SK-N-SH (cell line): ENCODE measurements at regions not wholly inside any gene's neighbourhood (a gene's known extent, or its start where the extent isn't known, plus 50 kb on each side); places are given as distances from the start of the nearest gene placed in this dataset.

Source experiments
- CTCF ChIA-PET: fragments of 300-600, 350-600 bp; formaldehyde crosslinking; extraction: SDS; loops from one replicate; lab custom pipeline; 2021; lab: Yijun Ruan, JAX
- POLR2A ChIA-PET: fragments of 350-600 bp; sonication (Branson Sonifier 250); formaldehyde crosslinking; extraction: SDS; loops from one replicate; lab custom pipeline; 2020; ENCODE audit warnings: antibody characterized with exemption, inconsistent platforms; lab: Yijun Ruan, JAX
- DNase-seq: peaks from one replicate; pipeline ENCODE4 v3.0.0; 2012
- H2AFZ ChIP-seq: fragments of 200-600 bp; sonication (generic); 2 replicates; pipeline ENCODE4 v1.8.1; 2016; ENCODE audit warnings: antibody characterized with exemption, mild to moderate bottlenecking, low read depth
- H3F3A ChIP-seq: fragments of 200-600 bp; sonication (generic); replicated peaks from 2 replicates; pipeline ENCODE3; 2016; ENCODE audit warnings: antibody characterized with exemption, mild to moderate bottlenecking; ENCODE audit not compliant: insufficient read depth
- H3K27ac ChIP-seq, 2 experiments: fragments of 200-500 bp in 1 of 2; fragments of 200-600 bp in 1 of 2; sonication (Bioruptor generic) in 1 of 2; sonication (generic), shearing (Covaris generic) in 1 of 2; 2 replicates each; pipeline versions ENCODE4 v1.5.1 to v1.6.1; 2014 to 2016; ENCODE audit warnings: low read depth in 2 of 2, inconsistent platforms in 1 of 2, low read length in 1 of 2, mild to moderate bottlenecking in 1 of 2, mixed read lengths in 1 of 2
- H3K27me3 ChIP-seq: fragments of 200-600 bp; sonication (generic), shearing (Covaris generic); 2 replicates; pipeline ENCODE4 v1.6.1; 2016; ENCODE audit warnings: mixed run types; ENCODE audit not compliant: insufficient read depth
- H3K36me3 ChIP-seq, 2 experiments: fragments of 200-500 bp in 1 of 2; fragments of 200-600 bp in 1 of 2; sonication (Bioruptor generic) in 1 of 2; sonication (generic) in 1 of 2; replicated peaks in 1 of 2; 2 replicates each; pipeline versions ENCODE3 to v1.5.1; 2014 to 2016; ENCODE audit warnings: low read length in 1 of 2, mild to moderate bottlenecking in 1 of 2; ENCODE audit not compliant: insufficient read depth in 2 of 2, control insufficient read depth in 1 of 2
- H3K4me1 ChIP-seq, 2 experiments: fragments of 200-500 bp in 1 of 2; fragments of 200-600 bp in 1 of 2; sonication (Bioruptor generic) in 1 of 2; sonication (generic), shearing (Covaris generic) in 1 of 2; 2 replicates each; pipeline versions ENCODE4 v1.5.1 to v1.6.1; 2014 to 2016; ENCODE audit warnings: low read depth in 1 of 2, low read length in 1 of 2, mixed run types in 1 of 2; ENCODE audit not compliant: insufficient read depth in 2 of 2, control insufficient read depth in 1 of 2
- H3K4me2 ChIP-seq: fragments of 200-600 bp; sonication (generic), shearing (Covaris generic); 2 replicates; pipeline ENCODE4 v1.6.1; 2017; ENCODE audit warnings: mixed run types
- H3K4me3 ChIP-seq, 2 experiments: fragments of 200-500 bp in 1 of 2; fragments of 200-600 bp in 1 of 2; sonication (Bioruptor generic) in 1 of 2; sonication (generic), shearing (Covaris generic) in 1 of 2; 2 replicates each; pipeline versions ENCODE4 v1.5.1 to v1.8.1; 2014 to 2016; ENCODE audit warnings: low read depth in 2 of 2, inconsistent platforms in 1 of 2, low read length in 1 of 2, mild to moderate bottlenecking in 1 of 2, mixed read lengths in 1 of 2, moderate library complexity in 1 of 2
- H3K79me2 ChIP-seq: fragments of 200-600 bp; sonication (generic); 2 replicates; pipeline ENCODE4 v1.8.1; 2017; ENCODE audit warnings: mild to moderate bottlenecking; ENCODE audit not compliant: insufficient read depth
- H3K9ac ChIP-seq: fragments of 200-600 bp; sonication (generic); 2 replicates; pipeline ENCODE4 v1.6.1; 2017; ENCODE audit warnings: mixed run types
- H3K9me2 ChIP-seq: fragments of 200-600 bp; sonication (generic); 2 replicates; pipeline ENCODE4 v1.6.1; 2017; ENCODE audit warnings: mixed run types
- H3K9me3 ChIP-seq: fragments of 200-600 bp; sonication (generic); 2 replicates; pipeline ENCODE4 v1.6.1; 2017; ENCODE audit warnings: mixed run types, mild to moderate bottlenecking, moderate library complexity
- H4K20me1 ChIP-seq: fragments of 200-600 bp; sonication (generic); 2 replicates; pipeline ENCODE4 v1.6.1; 2017; ENCODE audit warnings: mild to moderate bottlenecking, mixed run types; ENCODE audit not compliant: insufficient read depth
- CHD2 ChIP-seq: fragments of 150-350 bp; IDR thresholded peaks from 2 replicates; pipeline ENCODE4 v1.6.1; 2018; ENCODE audit warnings: low read length; ENCODE audit not compliant: partially characterized antibody
- FOSL2 ChIP-seq: IDR thresholded peaks from 2 replicates; pipeline ENCODE4 v1.4.0; 2012; ENCODE audit warnings: low read depth, mild to moderate bottlenecking, moderate library complexity, borderline replicate concordance
- FOXJ3 ChIP-seq: sonication (generic); formaldehyde crosslinking; IDR thresholded peaks from 2 replicates; pipeline ENCODE4 v1.5.1; 2020; ENCODE audit warnings: mild to moderate bottlenecking, missing genetic modification reagents
- GABPA ChIP-seq: IDR thresholded peaks from 2 replicates; pipeline ENCODE4 v1.4.0; 2012; ENCODE audit warnings: low read depth, mild to moderate bottlenecking
- GATA2 ChIP-seq: sonication (generic); formaldehyde crosslinking; IDR thresholded peaks from 2 replicates; pipeline ENCODE4 v1.5.0; 2020; ENCODE audit warnings: mild to moderate bottlenecking, missing genetic modification reagents
- JUND ChIP-seq: IDR thresholded peaks from 2 replicates; pipeline ENCODE4 v1.4.0; 2012
- MXI1 ChIP-seq: IDR thresholded peaks from 2 replicates; pipeline ENCODE4 v1.6.1; 2012; ENCODE audit warnings: mild to moderate bottlenecking, low read depth, low read length, improper control_type of control experiment
- NFIC ChIP-seq: IDR thresholded peaks from 2 replicates; pipeline ENCODE4 v1.4.0; 2012; ENCODE audit warnings: borderline replicate concordance
- NRF1 ChIP-seq: IDR thresholded peaks from 2 replicates; pipeline ENCODE4 v1.6.1; 2012; ENCODE audit warnings: low read depth, mild to moderate bottlenecking, low read length
- PBX3 ChIP-seq: IDR thresholded peaks from 2 replicates; pipeline ENCODE4; 2012
- REST ChIP-seq: IDR thresholded peaks from 2 replicates; pipeline ENCODE4 v1.6.1; 2012; ENCODE audit warnings: mild to moderate bottlenecking, low read depth, low read length, moderate library complexity
- SIN3A ChIP-seq: IDR thresholded peaks from 2 replicates; pipeline ENCODE4 v1.6.1; 2012; ENCODE audit warnings: low read depth, mild to moderate bottlenecking, low read length, moderate library complexity, borderline replicate concordance
- SMC3 ChIP-seq: IDR thresholded peaks from 2 replicates; pipeline ENCODE4 v1.6.1; 2012; ENCODE audit warnings: low read depth, low read length, improper control_type of control experiment
- TCF12 ChIP-seq: IDR thresholded peaks from 2 replicates; pipeline ENCODE4 v1.4.0; 2012
- ZBTB33 ChIP-seq: IDR thresholded peaks from 2 replicates; pipeline ENCODE4 v1.4.0; 2012; ENCODE audit warnings: low read depth, borderline replicate concordance
- WGBS: methylation state at CpG from one replicate; pipeline ENCODE4 v1.1.6; 2017; ENCODE audit warnings: low lambda C conversion rate; 5-methylcytosine and 5-hydroxymethylcytosine counted together
- TF ChIP-seq, protein P1 (sequence below): IDR thresholded peaks from 2 replicates; pipeline ENCODE4 v1.4.0; 2012; ENCODE audit warnings: low read depth, borderline replicate concordance

GRCh38 chr18:30689216-30689615 is 353.3 kb downstream of the DSC3 start:
- H3K4me1 ChIP-seq, result no peaks in the 10 kb centered on the region
- ChIA-PET POLR2A (no interaction called here), CTCF (no interaction called here)
- H3F3A ChIP-seq, result no peaks in the 10 kb centered on the region
- no peak overlapping the region for H3K4me2 ChIP-seq
- H3K79me2 ChIP-seq, result no peaks in the 10 kb centered on the region
- 8% methylated on average over 2 of the region's 2 CpGs for WGBS
- no peaks in the 10 kb centered on the region for H3K27me3 ChIP-seq
- TF ChIP-seq SMC3, result no peak
- TF ChIP-seq SIN3A, result no peak
- TF ChIP-seq GABPA, result no peak
- TF ChIP-seq, all 33 proteins: peak for 0
- Histone ChIP-seq H3K9ac (no peak overlapping the region), H2AFZ (no peak overlapping the region), H3K4me3 (no peak overlapping the region), H3K9me2 (no peaks in the 10 kb centered on the region), H4K20me1 (no peaks in the 10 kb centered on the region), H3K9me3 (no peaks in the 10 kb centered on the region), H3K27ac (no peak overlapping the region), H3K36me3 (no peaks in the 10 kb centered on the region)
- DNase-seq, result no peak

DNA sequence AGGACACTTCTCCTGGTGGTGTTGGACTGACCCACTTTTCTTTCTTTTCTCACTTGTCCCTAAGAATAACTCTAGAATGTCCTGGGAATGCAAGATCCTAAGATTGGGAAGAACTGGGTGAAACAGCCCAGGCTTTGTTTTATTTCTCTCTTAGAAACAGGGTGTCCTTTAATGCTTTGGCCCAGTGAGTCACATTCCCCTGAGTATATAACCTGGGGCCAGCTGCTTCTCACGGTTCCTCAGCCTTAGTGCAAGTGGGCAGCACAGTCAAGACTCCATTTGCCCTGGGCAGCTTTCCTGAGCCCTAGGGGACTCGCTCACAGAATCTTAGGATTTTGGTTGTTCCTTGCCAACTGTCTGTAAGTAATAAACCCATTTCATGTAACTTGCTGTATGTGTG is 355.0 kb downstream of the DSC3 start:
- H3K9me2 ChIP-seq, result no peaks in the 10 kb centered on the region
- H3K36me3 ChIP-seq, result no peaks in the 10 kb centered on the region
- H2AFZ ChIP-seq, result no peak overlapping the region
- no peaks in the 10 kb centered on the region for H4K20me1 ChIP-seq
- no peaks in the 10 kb centered on the region for H3K9me3 ChIP-seq
- H3K4me3 ChIP-seq, result no peak overlapping the region
- H3K27me3 ChIP-seq, result no peaks in the 10 kb centered on the region
- TF ChIP-seq NRF1 (no peak), SMC3 (no peak), JUND (no peak), FOXJ3 (CRISPR knock-in tag) (no peak), GABPA (no peak), MXI1 (no peak), TCF12 (no peak), NFIC (no peak), FOSL2 (no peak), CHD2 (no peak), PBX3 (no peak), GATA2 (CRISPR knock-in tag) (no peak), ZBTB33 (no peak), REST (no peak)
- TF ChIP-seq, protein P1, sequence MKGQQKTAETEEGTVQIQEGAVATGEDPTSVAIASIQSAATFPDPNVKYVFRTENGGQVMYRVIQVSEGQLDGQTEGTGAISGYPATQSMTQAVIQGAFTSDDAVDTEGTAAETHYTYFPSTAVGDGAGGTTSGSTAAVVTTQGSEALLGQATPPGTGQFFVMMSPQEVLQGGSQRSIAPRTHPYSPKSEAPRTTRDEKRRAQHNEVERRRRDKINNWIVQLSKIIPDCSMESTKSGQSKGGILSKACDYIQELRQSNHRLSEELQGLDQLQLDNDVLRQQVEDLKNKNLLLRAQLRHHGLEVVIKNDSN, result no peak
- H3K79me2 ChIP-seq, result no peaks in the 10 kb centered on the region
- H3F3A ChIP-seq, result no peaks in the 10 kb centered on the region
- ChIA-PET POLR2A (no interaction called here), CTCF (no interaction called here)
- 6% methylated on average over 2 of the region's 2 CpGs for whole genome bisulfite sequencing
- no peak overlapping the region for H3K9ac ChIP-seq
- no peak overlapping the region for H3K27ac ChIP-seq
- H3K4me1 ChIP-seq, result no peaks in the 10 kb centered on the region
- H3K4me2 ChIP-seq, result no peak overlapping the region
- no peak for DNase-seq
